ENCODE measurements at regions not wholly inside any gene's neighbourhood (a gene's known extent, or its start where the extent isn't known, plus 50 kb on each side); places are given as distances from the start of the nearest gene placed in this dataset.

- TF ChIP-seq CTCF (IDR thresholded peaks at IDR 0.05), result no peak
- TF ChIP-seq POLR2A (IDR thresholded peaks at IDR 0.05), result no peak
- TF ChIP-seq EP300 (IDR thresholded peaks at IDR 0.05), result no peak
Measured at GRCh38 chr3:22606938-22607337, 596.2 kb upstream of the UBE2E2 start.

All from stomach (tissue), 4 donors.